ENCODE measurements at regions not wholly inside any gene's neighbourhood (a gene's known extent, or its start where the extent isn't known, plus 50 kb on each side); places are given as distances from the start of the nearest gene placed in this dataset.

- Mint-ChIP-seq H3K4me1 (no peaks in the 10 kb centered on the region), H3K9me3 (no peaks in the 10 kb centered on the region), H3K36me3 (no peaks in the 10 kb centered on the region), H3K4me3 (no peak overlapping the region), H3K27ac (no peak overlapping the region), H3K27me3 (ENCODE audit: insufficient read depth, low read depth) (no peaks in the 10 kb centered on the region)
- Histone ChIP-seq H3K9ac (no peak overlapping the region), H3K36me3 (no peaks in the 10 kb centered on the region), H3K27me3 (no peaks in the 10 kb centered on the region), H3F3A (ENCODE audit: low read depth) (no peaks in the 10 kb centered on the region), H3K27ac (no peak overlapping the region), H3K4me1 (no peaks in the 10 kb centered on the region), H4K20me1 (ENCODE audit: low read depth) (no peaks in the 10 kb centered on the region), H3K9me3 (ENCODE audit: low read depth) (no peaks in the 10 kb centered on the region), H3K79me2 (ENCODE audit: low read depth) (no peaks in the 10 kb centered on the region), H3K4me3 (no peak overlapping the region), H3K4me2 (no peak overlapping the region), H2AFZ (replicated peaks) (no peak overlapping the region)
- TF ChIP-seq CTCF (IDR thresholded peaks at IDR 0.05) (no peak), EZH2phosphoT487 (IDR thresholded peaks at IDR 0.05) (no peak), EZH2 (IDR thresholded peaks at IDR 0.05) (no peak)
- no peak for DNase-seq (ENCODE audit: low spot score)
Observed at GRCh38 chr21:14693997-14694396, 147.9 kb upstream of the SAMSN1 start.

GRCh38 chr21:14691914-14692313 is 145.8 kb upstream of the SAMSN1 start:
- no peaks in the 10 kb centered on the region for H3K4me1 Mint-ChIP-seq
- Histone ChIP-seq H3K27ac (no peak overlapping the region), H3F3A (ENCODE audit: low read depth) (no peaks in the 10 kb centered on the region), H3K9me3 (ENCODE audit: low read depth) (no peaks in the 10 kb centered on the region), H2AFZ (replicated peaks) (no peak overlapping the region), H3K9ac (no peak overlapping the region), H3K27me3 (no peaks in the 10 kb centered on the region), H3K4me3 (no peak overlapping the region), H3K4me2 (no peak overlapping the region), H3K4me1 (no peaks in the 10 kb centered on the region), H3K36me3 (no peaks in the 10 kb centered on the region), H3K79me2 (ENCODE audit: low read depth) (no peaks in the 10 kb centered on the region), H4K20me1 (ENCODE audit: low read depth) (no peaks in the 10 kb centered on the region)
- no peaks in the 10 kb centered on the region for H3K9me3 Mint-ChIP-seq
- H3K36me3 Mint-ChIP-seq = no peaks in the 10 kb centered on the region
- no peak for DNase-seq (ENCODE audit: low spot score)
- no peaks in the 10 kb centered on the region for H3K27me3 Mint-ChIP-seq (ENCODE audit: insufficient read depth, low read depth)
- H3K4me3 Mint-ChIP-seq = no peak overlapping the region
- no peak for TF ChIP-seq CTCF (IDR thresholded peaks at IDR 0.05)
- no peak for TF ChIP-seq EZH2 (IDR thresholded peaks at IDR 0.05)
- TF ChIP-seq EZH2phosphoT487 (IDR thresholded peaks at IDR 0.05) = no peak
- H3K27ac Mint-ChIP-seq = no peak overlapping the region

- H3K79me2 ChIP-seq (ENCODE audit: low read depth) = no peaks in the 10 kb centered on the region
- DNase-seq (ENCODE audit: low spot score) = no peak
Observed at GRCh38 chr21:14690886-14691285, 144.8 kb upstream of the SAMSN1 start.

More at GRCh38 chr21:14690886-14691285, 144.8 kb upstream of the SAMSN1 start:
- H3K36me3 Mint-ChIP-seq = no peaks in the 10 kb centered on the region
- TF ChIP-seq EZH2phosphoT487 (IDR thresholded peaks at IDR 0.05) (no peak), CTCF (IDR thresholded peaks at IDR 0.05) (no peak), EZH2 (IDR thresholded peaks at IDR 0.05) (no peak)
- no peaks in the 10 kb centered on the region for H3K27me3 ChIP-seq
- no peaks in the 10 kb centered on the region for H3F3A ChIP-seq (ENCODE audit: low read depth)
- H3K27me3 Mint-ChIP-seq (ENCODE audit: insufficient read depth, low read depth) = no peaks in the 10 kb centered on the region
- no peaks in the 10 kb centered on the region for H3K9me3 Mint-ChIP-seq
- H4K20me1 ChIP-seq (ENCODE audit: low read depth) = no peaks in the 10 kb centered on the region
- no peaks in the 10 kb centered on the region for H3K4me1 Mint-ChIP-seq
- no peaks in the 10 kb centered on the region for H3K9me3 ChIP-seq (ENCODE audit: low read depth)
- no peak overlapping the region for H3K9ac ChIP-seq
- no peak overlapping the region for H3K4me3 Mint-ChIP-seq
- H3K4me2 ChIP-seq = no peak overlapping the region
- H3K27ac Mint-ChIP-seq = no peak overlapping the region
- H3K4me1 ChIP-seq = no peaks in the 10 kb centered on the region
- no peak overlapping the region for H2AFZ ChIP-seq (replicated peaks)
- H3K36me3 ChIP-seq = no peaks in the 10 kb centered on the region
- H3K4me3 ChIP-seq = no peak overlapping the region
- H3K27ac ChIP-seq = no peak overlapping the region
